PC-3 (cell line): ENCODE measurements at regions not wholly inside any gene's neighbourhood (a gene's known extent, or its start where the extent isn't known, plus 50 kb on each side); places are given as distances from the start of the nearest gene placed in this dataset.

ENCODE experiments used
- CTCF ChIP-seq: fragments of 300-600 bp; sonication (generic); conservative IDR thresholded peaks from 2 replicates; pipeline ENCODE4 v1.5.1; 2017; ENCODE audit warnings: antibody characterized with exemption, low read depth, mild to moderate bottlenecking, low read length
- EZH2phosphoT487 ChIP-seq: fragments of 300-600 bp; sonication (generic); IDR thresholded peaks from 2 replicates; pipeline ENCODE4 v1.6.1; 2018; ENCODE audit warnings: mild to moderate bottlenecking, antibody characterized with exemption, low read length, borderline replicate concordance

GRCh38 chr10:43707770-43708169 lies 59.1 kb upstream of the ZNF32 start:
- TF ChIP-seq EZH2phosphoT487 (no peak), CTCF (no peak)
